ENCODE measurements at regions not wholly inside any gene's neighbourhood (a gene's known extent, or its start where the extent isn't known, plus 50 kb on each side); places are given as distances from the start of the nearest gene placed in this dataset.
"Not testable (repeated sequence)": the region's sequence is repeated elsewhere in the genome, so short reads cannot be mapped to it uniquely, and the experiment has no call there.

- H3K4me1 ChIP-seq: no peaks in the 10 kb centered on the region
- no peak for DNase-seq
- H3K36me3 ChIP-seq: no peaks in the 10 kb centered on the region
- no peak for ATAC-seq
- no peaks in the 10 kb centered on the region for H3K9me3 ChIP-seq
- intact Hi-C loops (cut with DNase I): no loop called here
- H3K4me3 ChIP-seq: no peak overlapping the region
- TF ChIP-seq, protein P1, sequence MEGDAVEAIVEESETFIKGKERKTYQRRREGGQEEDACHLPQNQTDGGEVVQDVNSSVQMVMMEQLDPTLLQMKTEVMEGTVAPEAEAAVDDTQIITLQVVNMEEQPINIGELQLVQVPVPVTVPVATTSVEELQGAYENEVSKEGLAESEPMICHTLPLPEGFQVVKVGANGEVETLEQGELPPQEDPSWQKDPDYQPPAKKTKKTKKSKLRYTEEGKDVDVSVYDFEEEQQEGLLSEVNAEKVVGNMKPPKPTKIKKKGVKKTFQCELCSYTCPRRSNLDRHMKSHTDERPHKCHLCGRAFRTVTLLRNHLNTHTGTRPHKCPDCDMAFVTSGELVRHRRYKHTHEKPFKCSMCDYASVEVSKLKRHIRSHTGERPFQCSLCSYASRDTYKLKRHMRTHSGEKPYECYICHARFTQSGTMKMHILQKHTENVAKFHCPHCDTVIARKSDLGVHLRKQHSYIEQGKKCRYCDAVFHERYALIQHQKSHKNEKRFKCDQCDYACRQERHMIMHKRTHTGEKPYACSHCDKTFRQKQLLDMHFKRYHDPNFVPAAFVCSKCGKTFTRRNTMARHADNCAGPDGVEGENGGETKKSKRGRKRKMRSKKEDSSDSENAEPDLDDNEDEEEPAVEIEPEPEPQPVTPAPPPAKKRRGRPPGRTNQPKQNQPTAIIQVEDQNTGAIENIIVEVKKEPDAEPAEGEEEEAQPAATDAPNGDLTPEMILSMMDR (IDR thresholded peaks at IDR 0.05): no peak
- no peak overlapping the region for H3K27ac ChIP-seq
- no peaks in the 10 kb centered on the region for H3K27me3 ChIP-seq
Measured at GRCh38 chr6:88413459-88413858, 247.3 kb upstream of the CNR1 start.

GRCh38 chr6:88408355-88408754 is 242.2 kb upstream of the CNR1 start:
- H3K4me1 ChIP-seq; H3K4me3 ChIP-seq; intact Hi-C loops (cut with DNase I); H3K27ac ChIP-seq; H3K9me3 ChIP-seq; H3K36me3 ChIP-seq; ATAC-seq; H3K27me3 ChIP-seq; DNase-seq: not testable (repeated sequence)

GRCh38 chr6:88406674-88407073 is 240.5 kb upstream of the CNR1 start:
- intact Hi-C loops (cut with DNase I); H3K4me1 ChIP-seq; DNase-seq; H3K27ac ChIP-seq; H3K9me3 ChIP-seq; ATAC-seq; H3K36me3 ChIP-seq; H3K4me3 ChIP-seq; H3K27me3 ChIP-seq: not testable (repeated sequence)

DNA sequence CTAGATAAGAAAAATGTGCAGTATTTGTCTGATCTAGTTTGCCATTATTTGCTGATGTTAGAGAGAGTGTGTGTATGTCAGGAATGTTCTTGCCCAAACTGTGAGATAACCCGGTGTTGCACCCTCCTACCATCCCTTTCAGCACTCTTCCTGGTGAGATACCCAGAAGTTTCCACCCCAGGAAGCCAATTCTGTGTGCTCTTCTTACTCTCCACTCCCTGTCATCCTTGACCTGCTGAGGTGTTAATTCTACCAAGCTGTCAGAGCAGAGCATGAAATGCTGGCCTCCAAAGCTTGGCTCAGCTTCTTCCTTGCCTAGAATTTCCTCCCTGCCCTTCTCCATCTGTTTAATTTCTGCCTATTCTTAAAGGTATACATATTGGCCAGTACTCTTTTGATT is 237.3 kb upstream of the CNR1 start:
- H3K4me3 ChIP-seq: no peak overlapping the region
- H3K27me3 ChIP-seq: no peaks in the 10 kb centered on the region
- TF ChIP-seq, protein P1 (IDR thresholded peaks at IDR 0.05): no peak
- no peak for DNase-seq
- H3K4me1 ChIP-seq: no peaks in the 10 kb centered on the region
- H3K27ac ChIP-seq: no peak overlapping the region
- no peak for ATAC-seq
- no peaks in the 10 kb centered on the region for H3K36me3 ChIP-seq
- H3K9me3 ChIP-seq: peaks cover 0 to 5% of the 10 kb centered on the region in 2 donors
- intact Hi-C loops (cut with DNase I): no loop called here

DNA sequence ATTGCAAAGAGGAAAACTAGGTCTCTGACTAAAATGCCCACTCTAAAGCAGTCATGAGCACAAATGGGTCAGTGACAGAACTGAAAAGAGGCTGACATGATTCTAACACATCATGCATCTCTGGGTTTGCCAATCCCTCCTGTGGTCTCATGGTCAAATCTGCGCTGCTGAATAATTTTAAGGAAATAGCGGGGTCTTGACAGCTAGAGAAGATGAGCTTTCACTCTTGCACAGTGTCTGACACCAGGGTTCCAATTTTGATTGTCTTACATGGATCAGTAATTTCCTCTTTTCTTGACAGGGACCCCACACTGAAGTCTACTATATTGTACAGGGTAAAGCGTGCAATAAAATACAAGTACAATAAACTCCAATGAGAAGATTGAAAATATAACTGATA is 236.8 kb upstream of the CNR1 start:
- Histone ChIP-seq H3K27ac (no peak overlapping the region), H3K27me3 (no peaks in the 10 kb centered on the region), H3K4me1 (no peaks in the 10 kb centered on the region), H3K9me3 (peaks cover 0 to 5% of the 10 kb centered on the region in 2 donors), H3K36me3 (no peaks in the 10 kb centered on the region), H3K4me3 (no peak overlapping the region)
- ATAC-seq (no peak), DNase-seq (no peak)
- TF ChIP-seq, protein P1 (IDR thresholded peaks at IDR 0.05): no peak
- intact Hi-C loops (cut with DNase I): no loop called here

GRCh38 chr6:88390998-88391397 is 224.9 kb upstream of the CNR1 start:
- H3K4me1 ChIP-seq; ATAC-seq; H3K27me3 ChIP-seq; H3K9me3 ChIP-seq; H3K36me3 ChIP-seq; H3K4me3 ChIP-seq; H3K27ac ChIP-seq; intact Hi-C loops (cut with DNase I): not testable (repeated sequence)
- DNase-seq: peak in 1 of 4 donors; percentile 31

DNA sequence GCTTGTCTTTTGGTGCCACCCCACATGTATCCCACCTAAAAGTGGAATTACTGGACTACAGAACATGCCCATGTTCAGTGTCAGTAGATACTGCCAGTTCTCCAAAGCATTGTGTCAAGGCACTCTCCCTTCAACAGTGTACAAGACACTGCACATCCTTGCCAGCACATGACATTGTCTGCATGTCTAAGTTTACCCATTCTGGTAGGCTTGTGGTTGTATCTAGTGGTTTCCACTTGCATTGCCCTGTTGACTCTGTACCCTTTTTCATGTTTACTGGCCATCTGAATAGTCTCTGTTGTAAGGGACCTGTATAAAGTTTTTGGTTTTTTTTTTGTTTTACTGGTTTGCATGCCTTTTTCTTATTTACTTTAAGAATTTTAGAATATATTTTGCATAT is 222.4 kb upstream of the CNR1 start:
- peaks cover 0 to 1% of the 10 kb centered on the region in 2 donors for H3K9me3 ChIP-seq
- no peak overlapping the region for H3K27ac ChIP-seq
- TF ChIP-seq, protein P1 (IDR thresholded peaks at IDR 0.05): no peak
- H3K4me3 ChIP-seq: no peak overlapping the region
- DNase-seq (no peak), ATAC-seq (no peak)
- H3K36me3 ChIP-seq: no peaks in the 10 kb centered on the region
- intact Hi-C loops (cut with DNase I): no loop called here
- H3K4me1 ChIP-seq: no peaks in the 10 kb centered on the region
- H3K27me3 ChIP-seq: no peaks in the 10 kb centered on the region

Data from left lung (tissue), 4 donors.